ENCODE measurements at regions not wholly inside any gene's neighbourhood (a gene's known extent, or its start where the extent isn't known, plus 50 kb on each side); places are given as distances from the start of the nearest gene placed in this dataset.

DNA sequence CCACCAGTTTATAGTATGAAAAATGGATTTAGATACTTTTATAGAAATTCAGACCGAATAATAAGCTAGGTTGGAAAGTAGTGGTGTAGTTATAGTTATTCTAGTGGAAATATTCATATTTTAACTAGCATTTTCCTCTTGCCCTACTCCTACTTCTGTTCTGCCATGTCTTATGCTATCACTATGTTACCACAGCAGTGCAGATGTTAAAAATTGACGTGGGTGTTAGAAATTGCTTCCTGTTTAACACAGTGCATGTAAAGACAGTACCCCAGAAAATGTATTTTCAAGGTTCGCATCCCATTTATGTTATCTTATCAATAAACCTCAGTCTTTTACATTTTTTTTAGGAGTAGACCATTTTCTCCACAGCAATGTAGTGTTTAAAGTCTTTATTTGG lies 774.2 kb upstream of the CDH10 start:
- Histone ChIP-seq H2AFZ (ENCODE audit: low read depth) (no peak overlapping the region), H3K9me3 (no peaks in the 10 kb centered on the region), H3K36me3 (replicated peaks in 1 of 2; ENCODE audit: control insufficient read depth in 1 of 2, insufficient read depth in 2 of 2, low read length in 1 of 2) (no peaks in the 10 kb centered on the region), H3F3A (replicated peaks; ENCODE audit: insufficient read depth) (no peaks in the 10 kb centered on the region), H3K9me2 (no peaks in the 10 kb centered on the region), H3K4me1 (ENCODE audit: control insufficient read depth in 1 of 2, insufficient read depth in 2 of 2, low read depth in 1 of 2, low read length in 1 of 2) (no peaks in the 10 kb centered on the region), H3K27me3 (ENCODE audit: insufficient read depth) (no peaks in the 10 kb centered on the region), H3K4me2 (no peak overlapping the region), H3K4me3 (ENCODE audit: low read depth in 2 of 2, low read length in 1 of 2) (no peak overlapping the region), H3K27ac (ENCODE audit: low read depth in 2 of 2, low read length in 1 of 2) (no peak overlapping the region), H4K20me1 (ENCODE audit: insufficient read depth) (no peaks in the 10 kb centered on the region), H3K9ac (no peak overlapping the region), H3K79me2 (ENCODE audit: insufficient read depth) (no peaks in the 10 kb centered on the region)
- CTCF ChIA-PET = interaction anchor here (0.7 kb wide), 1 partner anchor 133 kb away, joined by 3 read pairs; no protein-coding TSS in a partner anchor
- DNase-seq = no peak
- POLR2A ChIA-PET = no interaction called here
- TF ChIP-seq, protein P1, sequence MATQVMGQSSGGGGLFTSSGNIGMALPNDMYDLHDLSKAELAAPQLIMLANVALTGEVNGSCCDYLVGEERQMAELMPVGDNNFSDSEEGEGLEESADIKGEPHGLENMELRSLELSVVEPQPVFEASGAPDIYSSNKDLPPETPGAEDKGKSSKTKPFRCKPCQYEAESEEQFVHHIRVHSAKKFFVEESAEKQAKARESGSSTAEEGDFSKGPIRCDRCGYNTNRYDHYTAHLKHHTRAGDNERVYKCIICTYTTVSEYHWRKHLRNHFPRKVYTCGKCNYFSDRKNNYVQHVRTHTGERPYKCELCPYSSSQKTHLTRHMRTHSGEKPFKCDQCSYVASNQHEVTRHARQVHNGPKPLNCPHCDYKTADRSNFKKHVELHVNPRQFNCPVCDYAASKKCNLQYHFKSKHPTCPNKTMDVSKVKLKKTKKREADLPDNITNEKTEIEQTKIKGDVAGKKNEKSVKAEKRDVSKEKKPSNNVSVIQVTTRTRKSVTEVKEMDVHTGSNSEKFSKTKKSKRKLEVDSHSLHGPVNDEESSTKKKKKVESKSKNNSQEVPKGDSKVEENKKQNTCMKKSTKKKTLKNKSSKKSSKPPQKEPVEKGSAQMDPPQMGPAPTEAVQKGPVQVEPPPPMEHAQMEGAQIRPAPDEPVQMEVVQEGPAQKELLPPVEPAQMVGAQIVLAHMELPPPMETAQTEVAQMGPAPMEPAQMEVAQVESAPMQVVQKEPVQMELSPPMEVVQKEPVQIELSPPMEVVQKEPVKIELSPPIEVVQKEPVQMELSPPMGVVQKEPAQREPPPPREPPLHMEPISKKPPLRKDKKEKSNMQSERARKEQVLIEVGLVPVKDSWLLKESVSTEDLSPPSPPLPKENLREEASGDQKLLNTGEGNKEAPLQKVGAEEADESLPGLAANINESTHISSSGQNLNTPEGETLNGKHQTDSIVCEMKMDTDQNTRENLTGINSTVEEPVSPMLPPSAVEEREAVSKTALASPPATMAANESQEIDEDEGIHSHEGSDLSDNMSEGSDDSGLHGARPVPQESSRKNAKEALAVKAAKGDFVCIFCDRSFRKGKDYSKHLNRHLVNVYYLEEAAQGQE (IDR thresholded peaks at IDR 0.05; ENCODE audit: low read depth, low read length) = no peak
- no peak for TF ChIP-seq FOXM1 (IDR thresholded peaks at IDR 0.05; ENCODE audit: low read depth)
- TF ChIP-seq POLR2AphosphoS5 (IDR thresholded peaks at IDR 0.05; ENCODE audit: low read depth, low read length) = no peak
- TF ChIP-seq, protein P2, sequence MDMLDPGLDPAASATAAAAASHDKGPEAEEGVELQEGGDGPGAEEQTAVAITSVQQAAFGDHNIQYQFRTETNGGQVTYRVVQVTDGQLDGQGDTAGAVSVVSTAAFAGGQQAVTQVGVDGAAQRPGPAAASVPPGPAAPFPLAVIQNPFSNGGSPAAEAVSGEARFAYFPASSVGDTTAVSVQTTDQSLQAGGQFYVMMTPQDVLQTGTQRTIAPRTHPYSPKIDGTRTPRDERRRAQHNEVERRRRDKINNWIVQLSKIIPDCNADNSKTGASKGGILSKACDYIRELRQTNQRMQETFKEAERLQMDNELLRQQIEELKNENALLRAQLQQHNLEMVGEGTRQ (IDR thresholded peaks at IDR 0.05; ENCODE audit: borderline replicate concordance, low read depth, low read length) = no peak
- no peak for TF ChIP-seq TEAD4 (IDR thresholded peaks at IDR 0.05; ENCODE audit: borderline replicate concordance, insufficient read depth)
- TF ChIP-seq RAD21 (IDR thresholded peaks at IDR 0.05; ENCODE audit: low read length) = no peak
- TF ChIP-seq EP300 (IDR thresholded peaks at IDR 0.05; ENCODE audit: borderline replicate concordance in 1 of 2, low read depth in 1 of 2, low read length in 1 of 2) = no peak
- TF ChIP-seq RFX5 (IDR thresholded peaks at IDR 0.05; ENCODE audit: low read length) = no peak
- no peak for TF ChIP-seq SMC3 (IDR thresholded peaks at IDR 0.05; ENCODE audit: low read depth, low read length)
- WGBS (ENCODE audit: low lambda C conversion rate) = 7% methylated on average over 3 of the region's 3 CpGs

DNA sequence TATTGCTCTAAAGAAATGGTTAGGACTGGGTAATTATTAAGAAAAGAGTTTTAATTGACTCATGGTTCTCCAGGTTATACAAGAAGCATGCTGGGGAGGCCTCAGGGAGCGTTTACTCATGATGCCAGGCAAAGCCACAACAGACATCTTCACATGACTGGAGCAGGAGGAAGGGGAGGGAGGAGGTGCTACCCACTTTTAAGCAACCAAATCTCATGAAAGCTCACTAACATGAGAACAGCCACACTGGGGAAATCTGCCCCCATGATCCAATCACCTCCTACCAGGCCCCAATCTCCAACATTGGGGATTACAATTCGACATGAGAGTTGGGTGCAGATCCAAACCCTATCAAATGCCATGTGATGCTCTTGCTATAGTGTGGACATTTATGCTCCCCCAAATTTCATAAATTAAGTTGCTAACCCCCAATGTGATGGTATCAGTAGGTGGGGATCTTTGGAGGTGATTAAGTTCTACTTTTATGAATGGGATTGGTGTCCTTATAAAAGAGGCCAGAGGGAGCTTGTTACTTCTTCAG lies 773.6 kb upstream of the CDH10 start:
- POLR2A ChIA-PET = no interaction called here
- Histone ChIP-seq H3K79me2 (ENCODE audit: insufficient read depth) (no peaks in the 10 kb centered on the region), H2AFZ (ENCODE audit: low read depth) (no peak overlapping the region), H4K20me1 (ENCODE audit: insufficient read depth) (no peaks in the 10 kb centered on the region), H3K4me2 (no peak overlapping the region), H3K9ac (no peak overlapping the region), H3F3A (replicated peaks; ENCODE audit: insufficient read depth) (no peaks in the 10 kb centered on the region), H3K9me3 (no peaks in the 10 kb centered on the region), H3K4me1 (ENCODE audit: control insufficient read depth in 1 of 2, insufficient read depth in 2 of 2, low read depth in 1 of 2, low read length in 1 of 2) (no peaks in the 10 kb centered on the region), H3K4me3 (ENCODE audit: low read depth in 2 of 2, low read length in 1 of 2) (no peak overlapping the region), H3K27me3 (ENCODE audit: insufficient read depth) (no peaks in the 10 kb centered on the region), H3K36me3 (replicated peaks in 1 of 2; ENCODE audit: control insufficient read depth in 1 of 2, insufficient read depth in 2 of 2, low read length in 1 of 2) (no peaks in the 10 kb centered on the region), H3K27ac (ENCODE audit: low read depth in 2 of 2, low read length in 1 of 2) (no peak overlapping the region), H3K9me2 (no peaks in the 10 kb centered on the region)
- no peak for TF ChIP-seq NFIC (IDR thresholded peaks at IDR 0.05; ENCODE audit: borderline replicate concordance)
- no peak for TF ChIP-seq GABPA (IDR thresholded peaks at IDR 0.05; ENCODE audit: low read depth)
- no peak for TF ChIP-seq ELF1 (IDR thresholded peaks at IDR 0.05)
- no peak for TF ChIP-seq CHD2 (IDR thresholded peaks at IDR 0.05; ENCODE audit: low read length, partially characterized antibody)
- TF ChIP-seq, protein P1 (IDR thresholded peaks at IDR 0.05; ENCODE audit: low read depth, low read length) = no peak
- TF ChIP-seq RCOR1 (IDR thresholded peaks at IDR 0.05; ENCODE audit: low read length) = no peak
- TF ChIP-seq, protein P3, sequence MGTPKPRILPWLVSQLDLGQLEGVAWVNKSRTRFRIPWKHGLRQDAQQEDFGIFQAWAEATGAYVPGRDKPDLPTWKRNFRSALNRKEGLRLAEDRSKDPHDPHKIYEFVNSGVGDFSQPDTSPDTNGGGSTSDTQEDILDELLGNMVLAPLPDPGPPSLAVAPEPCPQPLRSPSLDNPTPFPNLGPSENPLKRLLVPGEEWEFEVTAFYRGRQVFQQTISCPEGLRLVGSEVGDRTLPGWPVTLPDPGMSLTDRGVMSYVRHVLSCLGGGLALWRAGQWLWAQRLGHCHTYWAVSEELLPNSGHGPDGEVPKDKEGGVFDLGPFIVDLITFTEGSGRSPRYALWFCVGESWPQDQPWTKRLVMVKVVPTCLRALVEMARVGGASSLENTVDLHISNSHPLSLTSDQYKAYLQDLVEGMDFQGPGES (IDR thresholded peaks at IDR 0.05; ENCODE audit: low read depth, low read length) = no peak
- TF ChIP-seq TEAD4 (IDR thresholded peaks at IDR 0.05; ENCODE audit: borderline replicate concordance, insufficient read depth) = no peak
- no peak for DNase-seq
- CTCF ChIA-PET = interaction anchor here (0.7 kb wide), 1 partner anchor 132 kb away, joined by 3 read pairs; no protein-coding TSS in a partner anchor
- 6% methylated on average over 2 of the region's 2 CpGs for WGBS (ENCODE audit: low lambda C conversion rate)

Measured in SK-N-SH (cell line).